SK-N-MC (cell line): ENCODE measurements at regions not wholly inside any gene's neighbourhood (a gene's known extent, or its start where the extent isn't known, plus 50 kb on each side); places are given as distances from the start of the nearest gene placed in this dataset.

Experiments used
- EZH2 ChIP-seq: fragments of 200-600 bp; sonication (generic); IDR thresholded peaks from one replicate; pipeline ENCODE4 v1.6.1; 2017; ENCODE audit warnings: antibody characterized with exemption
- POLR2AphosphoS5 ChIP-seq: IDR thresholded peaks from 2 replicates; pipeline ENCODE4 v1.6.1; 2012; ENCODE audit warnings: mild to moderate bottlenecking, low read depth, low read length, borderline replicate concordance

GRCh38 chr11:79829891-79830290 is 389.1 kb upstream of the TENM4 start:
- TF ChIP-seq POLR2AphosphoS5 (no peak), EZH2 (no peak)
